GOT3 (cell line): ENCODE measurements at regions not wholly inside any gene's neighbourhood (a gene's known extent, or its start where the extent isn't known, plus 50 kb on each side); places are given as distances from the start of the nearest gene placed in this dataset.
"Not testable (repeated sequence)": the region's sequence is repeated elsewhere in the genome, so short reads cannot be mapped to it uniquely, and the experiment has no call there.

ENCODE experiments used
- DNase-seq: peaks from one replicate; lab custom pipeline; 2025; ENCODE audit warnings: mixed read lengths; lab: John Stamatoyannopoulos, UW

DNA sequence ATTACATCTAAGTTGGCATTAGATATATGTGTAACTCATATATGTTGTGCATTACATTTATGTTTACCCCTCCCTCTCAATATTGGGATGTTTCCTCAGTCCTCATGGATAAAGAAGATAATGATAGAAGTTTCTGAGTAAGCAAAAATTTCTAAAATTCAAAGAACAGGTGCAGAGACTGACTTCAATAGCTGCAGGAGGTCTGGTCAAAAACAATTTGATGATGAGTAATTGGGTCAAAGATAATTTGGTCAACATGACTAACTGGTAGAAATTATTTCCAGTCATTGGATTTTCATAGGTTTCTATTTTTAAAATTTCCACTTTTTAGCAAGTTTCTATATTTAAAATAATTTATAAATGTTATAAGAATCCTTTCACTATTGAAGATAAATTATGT is 1130.9 kb upstream of the SLC39A10 start:
- DNase-seq, result no peak

DNA sequence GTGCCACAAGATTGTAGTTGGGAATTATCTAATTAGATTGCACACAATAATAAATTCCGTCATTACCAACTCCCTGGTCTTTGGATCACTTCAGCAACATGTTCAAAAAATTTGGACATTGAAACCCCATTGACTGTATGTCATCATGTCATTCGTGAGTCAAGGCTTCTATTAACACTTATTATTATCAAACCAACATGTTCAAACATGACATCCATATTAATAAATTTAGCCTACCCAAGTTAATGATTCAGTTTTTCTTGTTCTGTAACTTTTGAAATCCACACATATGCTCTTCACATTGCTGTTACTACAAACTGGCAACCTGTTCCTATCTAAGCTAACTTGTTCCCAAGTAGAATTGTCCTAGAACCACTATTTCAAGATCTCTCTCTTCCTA is 1142.7 kb upstream of the SLC39A10 start:
- no peak for DNase-seq

DNA sequence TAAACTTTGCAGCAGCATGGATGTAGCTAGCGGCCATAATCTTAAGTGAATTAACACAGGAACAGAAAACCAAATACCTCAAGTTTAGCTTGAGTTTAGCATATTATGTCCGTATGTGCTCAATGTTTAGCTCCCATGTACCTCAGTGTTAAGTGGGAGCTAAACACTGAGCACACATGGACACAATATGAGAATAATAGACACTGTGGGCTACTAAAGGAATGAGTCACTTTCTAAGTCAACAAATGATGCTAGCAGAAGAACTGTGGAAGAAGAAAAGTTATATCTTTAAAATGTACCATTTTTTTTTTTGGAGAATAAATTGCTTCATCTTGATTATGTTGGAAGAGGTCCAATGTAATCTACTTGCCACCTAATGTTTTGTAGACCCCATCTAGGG is 1146.0 kb upstream of the SLC39A10 start:
- not testable (repeated sequence) for DNase-seq

DNA sequence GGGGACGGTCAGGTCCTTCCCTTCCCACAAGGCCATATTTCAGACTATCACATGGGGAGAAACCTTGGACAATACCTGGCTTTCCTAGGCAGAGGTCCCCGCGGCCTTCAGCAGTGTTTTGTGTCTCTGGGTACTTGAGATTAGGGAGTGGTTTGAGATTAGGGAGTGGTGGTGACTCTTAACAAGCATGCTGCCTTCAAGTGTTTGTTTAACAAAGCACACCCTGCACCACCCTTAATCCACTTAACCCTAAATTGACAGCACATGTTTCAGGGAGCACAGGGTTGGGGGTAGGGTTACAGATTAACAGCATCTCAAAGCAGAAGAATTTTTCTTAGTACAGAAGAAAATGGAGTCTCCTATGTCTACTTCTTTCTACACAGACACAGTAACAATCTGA is 1152.2 kb upstream of the SLC39A10 start:
- DNase-seq, result not testable (repeated sequence)

DNA sequence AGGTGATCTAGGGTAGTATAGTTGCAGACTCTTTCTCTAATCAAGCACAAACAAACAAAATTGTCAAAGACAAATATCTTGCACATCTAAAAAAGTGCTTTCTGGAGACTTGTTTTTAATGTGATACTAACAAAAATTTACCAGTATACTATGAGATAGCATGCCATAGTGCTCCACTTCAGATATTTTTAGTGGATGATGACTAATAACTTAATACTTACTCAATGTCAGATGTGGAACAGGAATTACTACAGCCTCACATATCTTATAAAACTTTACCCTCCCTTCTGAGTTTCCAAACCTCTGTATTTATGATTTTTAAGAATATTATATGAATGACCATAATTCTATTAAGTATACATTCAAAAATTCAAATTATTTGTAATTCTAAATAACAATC is 1162.0 kb upstream of the SLC39A10 start:
- DNase-seq, result no peak

DNA sequence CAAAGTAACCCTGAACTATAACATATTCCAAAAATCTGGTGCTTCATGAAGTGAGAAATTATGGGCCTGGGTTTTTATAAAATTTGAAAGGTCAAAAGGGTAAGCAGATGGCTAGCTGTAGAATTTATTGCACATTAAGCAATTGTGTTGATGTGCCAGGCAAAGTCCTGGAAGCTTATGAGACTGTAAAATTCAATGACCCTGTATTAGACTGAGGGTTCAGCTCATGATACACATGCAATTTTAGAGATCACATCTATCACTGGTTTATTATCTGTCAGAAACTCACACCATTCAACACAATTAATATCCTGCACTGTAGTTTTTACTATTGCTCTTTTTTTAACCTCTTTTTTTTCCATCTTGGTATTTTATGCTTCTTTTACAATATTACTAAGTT is 1162.6 kb upstream of the SLC39A10 start:
- no peak for DNase-seq

DNA sequence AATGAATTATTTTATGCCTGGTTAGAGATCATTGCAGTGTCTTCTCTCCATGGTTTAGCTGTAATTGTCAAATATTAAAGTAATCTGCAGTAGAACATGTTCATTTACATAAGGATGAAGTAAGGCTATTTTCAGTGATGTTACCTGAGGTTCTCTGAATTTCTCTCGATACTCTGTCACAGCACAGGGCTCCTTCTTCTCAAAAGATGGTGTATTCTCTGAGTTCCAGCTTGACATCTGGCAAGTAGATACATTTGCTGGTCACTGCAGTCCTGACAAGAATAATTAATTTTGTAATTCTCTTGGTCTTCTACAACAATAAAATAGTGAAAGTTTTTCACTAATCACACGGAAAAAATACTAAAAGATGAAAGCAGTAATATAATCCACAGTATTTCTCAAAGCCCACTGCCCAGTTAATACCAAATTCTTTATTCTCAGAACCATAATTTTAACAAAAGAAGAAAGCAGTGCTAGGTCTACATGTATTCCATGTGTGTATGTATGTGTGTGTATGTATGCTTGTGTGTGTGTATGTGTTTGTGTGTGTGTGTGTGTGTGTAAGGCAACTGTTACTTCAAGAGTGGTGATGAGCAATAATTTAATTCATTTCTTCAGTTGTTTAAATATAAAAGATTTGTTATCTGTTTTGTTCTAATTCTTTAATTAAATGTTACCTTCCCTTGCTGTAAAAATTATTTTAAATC is 1165.5 kb upstream of the SLC39A10 start:
- DNase-seq, result no peak

DNA sequence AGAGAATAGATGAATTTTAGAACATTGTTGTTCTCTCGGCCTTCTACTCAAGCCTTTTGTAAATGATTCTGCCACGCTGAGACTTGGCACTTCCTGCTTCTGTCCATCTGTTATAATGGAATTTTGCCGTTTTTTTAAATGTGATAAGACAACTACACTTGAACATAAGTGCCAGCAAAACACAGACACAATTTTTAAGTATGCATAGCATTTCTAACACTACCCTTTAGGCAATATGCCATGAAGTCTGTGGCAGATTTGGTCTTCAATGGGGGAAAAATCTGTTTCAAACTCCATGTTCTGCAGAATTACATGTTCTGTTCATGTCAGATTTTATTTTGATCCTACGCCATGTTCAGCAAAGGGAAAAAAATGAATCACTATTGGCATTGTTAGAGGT is 1170.7 kb upstream of the SLC39A10 start:
- no peak for DNase-seq

DNA sequence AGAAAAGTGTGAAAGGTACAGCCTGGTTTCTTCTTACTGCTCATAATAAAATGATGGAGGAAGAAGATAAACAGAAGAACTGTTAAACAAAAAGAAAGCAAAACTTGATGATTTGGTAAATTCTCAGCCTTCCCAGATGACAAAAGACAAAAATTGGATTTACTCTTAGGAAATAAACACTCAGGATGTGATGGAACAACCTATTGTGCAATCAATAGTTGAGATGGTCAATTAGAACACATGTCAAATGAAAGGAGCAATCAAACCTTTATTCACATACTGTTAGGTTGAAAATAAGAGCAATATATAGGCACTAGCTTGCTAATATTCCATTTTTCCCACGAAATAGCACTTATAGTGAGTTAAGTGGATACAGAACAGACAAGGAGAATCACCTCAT is 1174.0 kb upstream of the SLC39A10 start:
- DNase-seq, result no peak

DNA sequence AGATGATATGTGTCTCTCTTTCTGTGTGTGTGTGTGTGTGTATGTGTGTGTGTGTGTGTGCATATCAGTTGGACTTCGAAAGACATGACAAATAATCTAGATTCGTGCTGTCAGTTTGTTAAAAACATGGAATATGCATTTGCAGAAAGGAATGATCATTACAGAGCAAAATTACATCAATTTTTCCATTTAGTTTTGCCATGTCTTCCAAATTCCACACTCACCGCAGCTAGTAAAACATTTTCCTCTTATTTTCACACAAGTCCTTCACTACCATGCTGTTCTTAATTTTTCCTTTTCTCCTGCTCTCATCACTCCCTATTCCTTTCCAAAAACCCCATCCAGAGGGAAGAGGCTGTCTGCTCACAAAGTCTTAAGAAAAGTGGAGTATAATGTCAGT is 1191.4 kb upstream of the SLC39A10 start:
- no peak for DNase-seq

DNA sequence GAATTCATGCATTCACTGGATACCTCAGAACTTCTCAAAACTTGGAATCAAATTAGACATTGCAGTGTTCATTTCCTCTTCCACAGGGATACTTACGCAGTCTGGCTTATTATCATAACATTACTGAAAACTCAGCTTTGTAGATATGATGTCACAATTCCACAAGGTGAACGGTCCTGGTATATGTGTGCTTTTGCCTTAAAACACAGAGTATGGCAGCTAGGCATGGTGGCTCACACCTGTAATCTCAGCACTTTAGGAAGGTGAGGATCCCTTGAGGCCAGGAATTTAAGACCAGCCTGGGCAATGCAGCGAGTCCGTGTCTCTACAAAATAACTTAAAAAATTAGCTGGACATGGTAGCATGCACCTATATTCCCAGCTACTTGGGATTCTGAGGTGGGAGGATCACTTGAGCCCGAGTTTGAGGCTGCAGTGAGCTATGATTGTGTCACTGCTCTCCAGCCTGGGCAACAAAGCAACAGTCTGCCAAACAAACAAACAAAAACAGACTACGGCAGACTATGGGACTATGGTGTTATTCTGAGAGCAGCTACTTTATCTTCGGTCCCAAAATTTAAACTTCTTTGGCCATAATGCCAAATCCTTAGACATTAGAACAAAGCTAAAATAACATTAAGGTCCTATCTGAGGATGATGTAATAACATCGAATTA is 1191.9 kb upstream of the SLC39A10 start:
- DNase-seq, result no peak

DNA sequence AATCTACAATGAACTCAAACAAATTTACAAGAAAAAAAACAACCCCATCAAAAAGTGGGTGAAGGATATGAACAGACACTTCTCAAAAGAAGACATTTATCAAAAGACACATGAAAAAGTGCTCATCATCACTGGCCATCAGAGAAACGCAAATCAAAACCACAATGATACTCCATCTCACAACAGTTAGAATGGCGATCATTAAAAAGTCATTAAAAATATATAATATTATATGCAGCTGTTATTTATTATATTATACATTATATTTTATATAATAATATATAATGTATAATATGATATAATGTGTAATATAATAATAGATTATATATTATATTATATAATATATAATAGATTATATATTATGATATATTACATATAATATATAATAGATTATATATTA is 1194.1 kb upstream of the SLC39A10 start:
- not testable (repeated sequence) for DNase-seq

DNA sequence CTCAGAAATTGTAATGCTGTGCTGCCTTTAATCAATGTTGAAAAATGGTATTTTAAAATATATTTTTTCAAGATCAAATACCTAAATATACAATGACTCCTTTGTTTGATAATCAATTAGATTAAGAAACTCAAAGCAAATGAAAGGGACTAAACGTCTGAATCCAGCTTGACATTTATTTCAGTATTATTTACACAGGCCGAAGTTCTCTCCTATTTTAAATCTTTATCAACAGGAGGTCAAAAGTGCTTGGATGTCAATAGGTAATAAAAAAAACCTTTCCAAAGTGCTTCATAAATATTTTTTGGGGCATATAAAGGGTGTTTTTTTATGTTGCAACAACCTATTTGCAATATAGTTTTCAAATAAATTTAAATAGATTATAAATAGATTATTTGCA is 1201.7 kb upstream of the SLC39A10 start:
- DNase-seq, result no peak

DNA sequence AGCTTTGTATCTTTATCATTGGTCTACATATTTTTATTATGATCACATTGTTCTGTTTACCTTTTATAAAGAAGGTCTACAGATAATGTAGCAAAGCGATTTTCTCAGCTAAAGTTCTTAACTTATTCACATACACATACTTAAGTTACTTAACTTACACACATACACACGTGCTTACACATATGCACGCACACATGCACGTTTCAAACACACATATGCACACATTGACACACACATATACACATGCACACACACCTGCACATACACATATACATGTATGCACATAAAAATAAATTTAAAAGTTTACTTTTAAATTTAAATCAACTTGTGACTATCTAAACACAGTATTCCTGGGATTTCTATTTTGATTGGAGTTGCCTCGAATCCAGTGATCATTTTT is 1204.5 kb upstream of the SLC39A10 start:
- no peak for DNase-seq

DNA sequence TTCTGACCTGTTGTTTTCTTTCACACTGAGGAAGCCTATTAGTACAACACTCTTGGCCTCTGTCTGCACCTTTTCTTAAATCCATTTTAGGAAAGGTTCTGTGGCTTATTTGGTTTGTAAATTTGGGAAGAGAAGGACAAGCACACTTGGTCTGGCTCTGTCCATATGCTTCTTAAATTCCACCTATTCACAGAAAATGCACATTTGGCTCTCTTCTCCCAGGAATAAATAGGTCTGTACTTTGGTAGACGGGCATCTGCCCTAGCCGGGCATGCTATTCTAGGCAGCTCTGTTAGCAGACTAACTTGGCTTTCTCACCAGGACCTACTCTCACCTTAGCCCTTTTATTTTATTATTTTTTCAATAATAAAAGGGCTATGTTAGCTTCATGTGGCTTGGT is 1211.8 kb upstream of the SLC39A10 start:
- no peak for DNase-seq

DNA sequence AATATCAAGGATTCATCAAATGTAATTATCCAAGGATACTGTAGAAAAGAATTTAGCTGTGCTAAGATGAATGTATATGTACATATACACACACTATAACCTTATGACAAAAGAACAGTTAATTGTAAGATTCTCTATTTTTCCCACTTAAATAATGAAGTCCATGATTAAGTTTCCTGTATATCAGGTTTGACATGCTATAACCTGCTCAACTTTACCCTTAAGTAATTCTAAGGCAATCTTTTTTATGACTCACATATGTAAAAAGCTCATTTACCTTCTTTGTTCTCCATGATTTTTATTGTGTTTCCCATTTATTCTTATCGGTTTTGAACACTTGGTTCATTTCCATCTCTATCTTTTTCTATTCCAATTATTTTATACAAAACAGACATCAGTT is 1213.1 kb upstream of the SLC39A10 start:
- no peak for DNase-seq

DNA sequence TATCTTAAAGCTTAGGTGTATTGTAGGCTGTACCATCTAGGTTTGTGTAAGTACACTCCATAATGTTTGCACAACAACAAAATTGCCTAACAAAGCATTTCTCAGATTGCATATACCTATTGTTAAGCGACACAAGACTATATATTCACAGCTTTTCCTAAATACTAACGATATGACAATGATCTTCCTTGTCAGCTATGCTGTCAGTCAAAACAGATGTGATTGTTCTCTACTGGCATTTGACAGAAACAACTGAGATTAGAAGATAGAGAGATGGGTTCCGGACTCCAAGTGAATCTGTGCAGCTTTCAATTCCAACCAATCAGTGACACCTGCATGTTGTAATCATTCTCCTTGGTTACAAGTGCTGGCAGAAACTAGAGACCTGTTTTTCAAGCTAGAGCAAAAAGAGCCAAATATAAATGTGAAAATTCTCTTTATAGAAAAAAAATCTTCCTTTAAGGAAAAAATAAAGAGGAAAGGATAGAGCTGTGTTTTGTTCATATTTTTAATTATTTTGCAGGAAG is 1232.3 kb upstream of the SLC39A10 start:
- DNase-seq, result no peak

DNA sequence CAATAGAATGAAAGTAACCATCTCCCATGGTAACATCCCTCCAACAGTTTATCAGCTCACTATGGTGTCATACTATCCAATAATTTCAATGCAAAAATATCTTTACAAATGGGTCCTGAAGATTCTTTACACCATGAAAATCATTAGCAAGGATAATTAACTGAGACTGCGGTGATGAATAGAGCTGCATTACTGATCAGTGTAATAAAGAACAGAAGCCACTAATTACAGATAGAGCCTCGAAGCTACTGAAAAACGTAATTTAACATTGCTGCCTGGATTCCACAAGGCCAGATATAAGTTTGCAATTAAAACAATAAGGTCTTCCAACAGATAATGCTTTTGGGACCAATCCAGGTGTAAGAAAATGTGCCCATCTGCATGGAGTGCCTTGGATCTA is 1245.8 kb upstream of the SLC39A10 start:
- no peak for DNase-seq

DNA sequence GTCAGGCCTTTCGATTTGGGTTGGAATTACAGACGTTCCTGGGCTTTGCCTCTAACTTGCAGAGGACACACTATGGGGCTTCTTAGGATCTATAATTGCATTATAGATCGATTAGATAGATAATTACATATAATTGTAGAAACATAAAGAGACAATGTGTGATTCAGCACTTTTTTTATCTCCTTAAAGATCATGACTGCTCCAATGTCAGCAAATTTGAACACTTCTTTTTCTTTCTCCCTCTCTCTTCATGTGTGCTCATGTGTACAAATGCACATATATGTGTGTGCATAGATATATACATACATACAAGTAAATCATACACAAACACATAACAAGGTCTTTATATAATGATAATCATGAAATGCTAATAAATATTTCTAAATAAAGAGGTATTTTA is 1261.2 kb upstream of the SLC39A10 start:
- no peak for DNase-seq

DNA sequence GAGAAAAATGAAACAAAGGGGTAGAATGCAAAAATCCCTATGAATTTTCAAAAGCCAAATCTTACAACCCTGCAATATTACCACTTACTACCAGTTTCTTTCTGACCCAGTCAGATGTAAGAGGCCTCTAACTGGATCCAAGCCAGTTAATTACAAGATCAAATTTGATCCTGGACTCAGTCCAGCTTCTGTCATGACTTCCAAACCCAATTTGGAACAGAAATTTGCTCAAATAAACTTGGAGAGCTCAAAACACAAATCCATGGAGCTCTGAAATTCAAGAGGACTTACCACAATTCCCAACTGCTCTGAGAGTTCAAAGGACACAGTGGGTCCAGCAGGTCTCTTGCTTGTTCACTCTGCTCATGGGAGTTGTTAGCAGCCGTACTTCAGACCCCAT is 1271.7 kb upstream of the SLC39A10 start:
- DNase-seq, result no peak

DNA sequence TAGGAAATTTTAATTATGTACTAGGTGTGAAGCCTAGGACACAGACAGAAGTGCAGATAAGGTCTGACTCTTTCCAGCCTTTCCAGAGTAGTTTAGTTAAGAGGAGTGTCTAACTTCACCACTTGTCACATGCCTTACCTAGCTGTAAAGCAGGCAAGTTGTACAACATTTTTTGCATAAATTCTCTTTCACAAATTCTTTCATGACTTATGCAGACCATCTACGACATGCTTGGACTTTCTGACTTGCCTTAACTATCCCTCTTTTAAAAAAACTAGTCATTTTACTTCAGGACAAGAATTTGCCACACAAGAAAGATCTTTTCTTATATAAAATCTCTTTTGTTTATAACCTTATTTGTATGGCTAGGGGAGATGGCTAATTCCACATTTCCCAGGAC is 1273.6 kb upstream of the SLC39A10 start:
- no peak for DNase-seq

DNA sequence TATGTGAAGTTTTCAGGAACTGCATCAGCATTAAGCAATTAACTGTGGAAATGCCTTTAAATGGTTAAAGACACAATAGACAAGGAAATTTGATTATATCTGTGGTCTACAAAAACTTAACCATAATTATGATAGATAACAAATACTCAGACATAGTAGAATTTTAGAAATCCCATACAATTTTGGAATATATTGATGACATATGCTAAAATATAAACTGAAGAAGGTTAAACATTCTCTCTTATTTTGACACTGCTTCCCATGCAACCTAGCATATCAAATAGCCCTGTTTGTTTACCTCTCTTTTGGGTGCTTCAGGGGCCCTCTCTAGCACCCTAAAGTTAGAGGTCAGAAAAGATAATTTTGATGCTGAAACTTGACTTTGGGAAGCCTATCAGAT is 1274.8 kb upstream of the SLC39A10 start:
- no peak for DNase-seq

DNA sequence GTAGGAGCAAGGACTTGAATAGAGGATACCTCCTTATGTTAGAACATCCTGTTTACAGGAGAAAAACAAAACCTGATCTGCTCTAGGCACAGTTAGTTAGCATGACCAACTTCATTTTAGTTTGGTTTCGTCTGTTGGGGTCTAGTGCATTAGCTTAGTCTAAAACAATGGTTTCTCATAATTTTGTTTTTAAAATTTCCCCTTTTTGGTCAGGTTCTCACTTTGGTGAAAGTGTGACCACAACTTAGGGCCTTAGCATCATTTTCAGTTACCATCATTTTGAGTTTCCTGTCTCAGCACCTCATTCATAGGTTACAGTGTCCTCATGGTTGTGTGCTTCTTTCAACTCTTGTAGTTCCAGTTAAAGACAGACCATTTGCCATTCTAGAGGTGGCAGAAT is 1277.0 kb upstream of the SLC39A10 start:
- DNase-seq, result no peak

DNA sequence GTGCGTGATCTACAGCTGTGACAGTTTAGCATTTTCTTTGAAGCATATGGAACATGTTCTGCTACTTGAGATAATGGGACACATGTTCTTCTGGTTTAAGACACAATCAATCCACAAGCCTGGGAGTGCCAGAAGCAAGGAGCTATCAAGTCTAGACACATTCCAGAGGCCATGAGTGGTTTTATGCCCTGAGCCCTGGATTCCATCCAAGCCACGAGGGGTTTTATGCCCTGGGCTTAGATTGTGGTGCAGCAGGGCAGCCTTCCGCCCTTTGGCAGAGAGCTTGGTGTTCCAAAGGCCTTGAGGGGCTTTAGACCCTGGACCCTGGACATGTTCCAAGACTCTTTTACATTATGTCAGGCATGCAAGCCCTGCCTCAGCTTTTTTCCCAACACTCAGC is 1289.6 kb upstream of the SLC39A10 start:
- DNase-seq, result not testable (repeated sequence)
